AG04449 (cell line): ENCODE measurements at regions not wholly inside any gene's neighbourhood (a gene's known extent, or its start where the extent isn't known, plus 50 kb on each side); places are given as distances from the start of the nearest gene placed in this dataset.
A peak's percentile ranks its signal among the peaks of the same experiment; 100 is the strongest.
"Not testable (repeated sequence)": the region's sequence is repeated elsewhere in the genome, so short reads cannot be mapped to it uniquely, and the experiment has no call there.

ENCODE experiments used
- CTCF ChIA-PET: fragments of 350-600 bp; formaldehyde crosslinking; extraction: SDS; loops from one replicate; lab custom pipeline; 2021; ENCODE audit warnings: antibody characterized with exemption; lab: Yijun Ruan, JAX
- POLR2A ChIA-PET: fragments of 400-600, 350-600 bp; formaldehyde crosslinking; extraction: SDS; loops from one replicate; lab custom pipeline; 2020; ENCODE audit warnings: antibody characterized with exemption, inconsistent platforms; lab: Yijun Ruan, JAX
- DNase-seq: peaks from one replicate; pipeline ENCODE4 v3.0.0-alpha.2; 2010; ENCODE audit warnings: low read depth, low spot score
- H3K4me3 ChIP-seq: 2 replicates; pipeline ENCODE4 v1.5.1; 2011; ENCODE audit warnings: low read depth, mild to moderate bottlenecking, control low read depth, low read length

DNA sequence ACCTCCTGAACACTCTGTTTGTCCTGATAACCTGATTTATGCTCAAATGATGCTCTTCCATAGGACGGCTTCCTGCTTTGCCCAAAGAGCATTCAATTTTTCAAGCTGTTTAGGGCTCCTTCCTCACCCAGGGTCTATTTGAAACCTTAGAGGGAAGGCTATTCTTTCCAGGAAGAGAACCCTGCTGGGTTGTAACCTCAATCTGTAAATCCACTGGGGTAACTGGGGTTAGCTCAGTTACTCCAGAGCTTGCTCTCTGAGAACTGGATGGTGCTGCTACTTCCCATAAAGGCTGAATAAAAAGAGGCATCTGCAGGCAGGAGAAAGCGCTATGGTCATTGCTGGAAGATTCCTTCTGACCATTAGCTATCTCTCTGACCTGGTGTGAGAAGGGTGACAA lies 169.9 kb upstream of the ZNF322 start:
- H3K4me3 ChIP-seq, CTCF ChIA-PET, DNase-seq, POLR2A ChIA-PET: not testable (repeated sequence)

DNA sequence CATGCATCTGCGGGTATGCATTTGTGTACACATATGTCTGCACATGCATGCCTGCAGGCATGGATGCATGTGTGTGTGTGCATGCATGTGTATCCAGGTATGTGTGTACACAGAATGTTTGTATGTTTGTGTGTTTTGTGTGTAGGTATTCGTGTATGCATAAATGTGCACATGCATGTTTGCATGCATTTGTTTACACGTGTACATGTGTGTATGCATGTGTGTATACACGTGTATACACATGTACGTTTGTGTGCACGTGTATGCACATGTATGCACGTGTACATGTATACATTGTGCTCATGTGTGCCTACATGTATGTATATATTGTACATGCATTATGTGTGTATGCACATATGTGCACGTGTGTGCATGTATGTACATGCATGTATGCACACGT lies 171.4 kb upstream of the ZNF322 start:
- POLR2A ChIA-PET, CTCF ChIA-PET, H3K4me3 ChIP-seq, DNase-seq: not testable (repeated sequence)

DNA sequence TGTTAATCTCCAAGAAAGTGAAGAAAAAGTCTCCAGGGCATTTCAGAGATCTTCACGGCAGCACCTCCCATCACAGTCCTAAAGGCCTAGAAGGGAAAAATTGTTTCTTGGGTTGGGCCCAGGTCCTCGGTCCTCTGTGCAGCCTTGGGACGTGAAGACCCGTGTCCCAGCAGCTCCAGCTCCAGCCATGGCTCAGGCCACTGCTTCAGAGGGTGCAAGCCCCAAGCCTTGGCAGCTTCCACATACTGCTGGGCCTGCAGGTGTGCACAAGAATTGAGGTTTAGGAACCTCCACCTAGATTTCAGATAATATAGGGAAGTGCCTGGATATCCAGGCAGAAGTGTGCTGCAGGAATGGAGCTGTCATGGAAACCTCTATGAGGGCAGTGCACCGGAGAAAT lies 176.2 kb upstream of the ZNF322 start:
- CTCF ChIA-PET, POLR2A ChIA-PET, H3K4me3 ChIP-seq, DNase-seq: not testable (repeated sequence)

DNA sequence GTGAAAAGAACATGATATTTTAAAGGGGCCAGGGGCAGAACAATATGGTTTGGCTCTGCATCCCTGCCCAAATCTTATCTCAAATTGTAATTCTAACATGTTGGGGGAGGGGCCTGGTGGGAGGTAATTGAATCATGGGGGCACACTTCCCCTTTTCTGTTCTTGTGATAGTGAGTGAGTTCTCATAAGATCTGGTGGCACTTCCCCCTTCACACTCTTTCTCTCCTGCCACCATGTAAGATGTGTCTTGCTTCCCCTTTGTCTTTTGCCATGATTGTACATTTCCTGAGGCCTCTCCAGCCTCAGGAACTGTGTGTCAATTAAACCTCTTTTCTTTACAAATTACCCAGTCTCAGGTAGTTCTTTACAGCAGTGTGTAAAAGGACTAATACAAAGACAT lies 177.1 kb upstream of the ZNF322 start:
- POLR2A ChIA-PET, DNase-seq, H3K4me3 ChIP-seq, CTCF ChIA-PET: not testable (repeated sequence)

DNA sequence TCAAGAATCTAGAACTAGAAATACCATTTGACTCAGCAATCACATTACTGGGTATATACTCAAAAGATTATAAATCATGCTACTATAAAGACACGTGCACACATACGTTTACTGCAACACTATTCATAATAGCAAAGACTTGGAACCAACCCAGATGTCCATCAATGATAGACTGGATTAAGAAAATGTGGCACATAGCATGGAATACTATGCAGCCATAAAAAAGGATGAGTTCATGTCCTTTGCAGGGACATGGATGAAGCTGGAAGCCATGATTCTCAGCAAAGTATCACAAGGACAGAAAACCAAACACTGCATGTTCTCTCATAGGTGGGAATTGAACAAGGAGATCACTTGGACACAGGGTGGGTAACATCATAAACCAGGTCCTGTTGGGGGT lies 185.3 kb upstream of the ZNF322 start:
- DNase-seq, CTCF ChIA-PET, H3K4me3 ChIP-seq, POLR2A ChIA-PET: not testable (repeated sequence)

DNA sequence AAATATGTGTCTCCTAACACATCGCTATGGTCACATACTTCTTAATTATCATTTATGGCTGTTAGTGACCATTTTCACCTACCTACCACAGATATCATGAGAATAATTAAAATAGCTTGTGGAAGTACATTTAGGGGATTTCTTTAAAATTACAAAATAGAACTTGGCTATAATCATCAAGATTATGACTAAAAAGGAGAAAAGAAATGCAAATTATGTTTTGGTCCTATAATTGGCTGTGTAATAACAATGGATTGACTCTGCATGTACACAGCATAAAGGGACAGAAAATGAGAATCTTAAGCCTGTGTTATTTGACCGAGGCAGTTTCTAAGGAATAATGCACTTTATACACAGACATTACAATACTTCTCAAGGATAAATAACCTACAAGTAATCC lies 197.7 kb upstream of the ZNF322 start:
- POLR2A ChIA-PET, H3K4me3 ChIP-seq, DNase-seq, CTCF ChIA-PET: not testable (repeated sequence)

DNA sequence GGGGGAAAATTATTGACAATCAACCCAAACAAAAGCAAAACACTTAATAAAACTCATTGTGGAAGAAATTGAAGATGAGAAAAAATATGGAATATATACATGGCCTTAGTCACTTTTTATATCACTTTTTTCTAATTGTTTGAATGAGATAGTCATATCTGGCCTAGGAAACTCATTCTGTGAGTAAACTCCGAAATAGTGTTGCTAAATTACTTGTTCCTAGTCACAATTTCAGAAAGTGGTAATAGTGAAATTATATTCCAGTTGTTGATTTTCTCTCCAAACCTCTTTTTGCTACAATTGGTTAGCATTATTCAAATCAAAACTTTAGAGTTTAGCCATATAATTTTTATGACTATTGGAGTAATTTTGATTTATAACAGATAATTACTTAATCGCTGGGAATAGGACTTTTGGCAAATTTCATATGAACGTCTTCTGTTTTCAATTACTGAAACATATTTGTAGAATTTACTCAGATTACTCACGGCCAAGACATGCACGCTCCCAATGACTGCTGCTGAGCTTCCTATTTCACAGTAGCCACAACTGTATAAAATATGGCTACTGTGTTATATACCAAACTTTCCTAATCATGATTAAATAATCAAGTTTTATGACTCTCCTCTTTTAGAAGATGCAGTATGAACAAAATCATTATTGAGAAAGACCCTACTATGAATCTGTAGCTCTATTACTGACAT lies 199.7 kb upstream of the ZNF322 start:
- H3K4me3 ChIP-seq, CTCF ChIA-PET, POLR2A ChIA-PET, DNase-seq: not testable (repeated sequence)

DNA sequence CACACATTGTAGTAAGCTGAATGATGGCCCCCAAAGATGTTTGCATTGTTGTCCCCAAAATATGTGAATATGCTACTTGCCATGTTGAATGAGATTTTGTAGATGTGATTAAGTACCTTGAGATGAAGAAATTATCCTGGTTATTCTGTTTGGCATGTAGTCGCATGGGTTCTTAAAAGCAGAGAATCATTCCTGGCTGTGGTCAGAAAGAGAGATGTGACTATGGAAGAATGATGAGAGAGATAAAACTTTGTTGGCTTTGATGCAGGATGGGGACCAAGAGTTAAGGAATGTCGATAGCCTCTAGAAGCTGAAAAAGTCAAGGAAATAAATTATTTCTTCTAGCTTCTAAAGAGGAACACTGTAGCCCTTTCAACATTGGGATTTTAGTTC lies 200.2 kb upstream of the ZNF322 start:
- DNase-seq, CTCF ChIA-PET, H3K4me3 ChIP-seq, POLR2A ChIA-PET: not testable (repeated sequence)

DNA sequence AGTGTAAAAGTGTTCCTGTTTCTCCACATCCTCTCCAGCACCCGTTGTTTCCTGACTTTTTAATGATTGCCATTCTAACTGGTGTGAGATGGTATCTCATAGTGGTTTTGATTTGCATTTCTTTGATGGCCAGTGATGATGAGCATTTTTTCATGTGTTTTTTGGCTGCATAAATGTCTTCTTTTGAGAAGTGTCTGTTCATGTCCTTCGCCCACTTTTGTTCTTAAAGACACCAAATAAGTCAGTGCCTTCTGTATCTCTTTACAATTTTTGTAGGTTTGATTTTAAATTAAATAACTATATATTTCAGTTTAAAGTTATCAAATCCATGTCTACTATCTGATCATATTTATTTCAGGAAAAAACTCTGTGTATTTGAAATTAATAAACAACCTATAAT lies 202.4 kb upstream of the ZNF322 start:
- CTCF ChIA-PET, DNase-seq, POLR2A ChIA-PET, H3K4me3 ChIP-seq: not testable (repeated sequence)

DNA sequence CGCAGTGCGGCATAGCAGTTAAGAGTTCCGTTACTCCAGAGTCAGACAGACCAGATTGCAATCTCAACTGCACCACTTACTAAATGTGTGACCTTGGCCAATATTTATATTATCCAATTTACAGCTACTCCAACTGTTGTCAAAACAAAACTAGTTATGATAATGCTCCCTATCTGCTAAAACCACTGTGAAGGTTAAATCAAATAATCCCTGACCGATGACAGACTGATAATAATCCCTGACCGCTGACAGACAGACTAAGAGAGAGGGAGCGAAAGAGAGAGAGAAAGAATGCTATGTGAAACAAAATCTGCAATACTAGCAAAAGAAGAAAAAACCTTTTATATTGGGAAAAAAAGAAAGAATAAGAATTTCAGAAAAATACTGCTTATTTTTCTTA lies 204.1 kb upstream of the ZNF322 start:
- CTCF ChIA-PET, result not testable (repeated sequence)

DNA sequence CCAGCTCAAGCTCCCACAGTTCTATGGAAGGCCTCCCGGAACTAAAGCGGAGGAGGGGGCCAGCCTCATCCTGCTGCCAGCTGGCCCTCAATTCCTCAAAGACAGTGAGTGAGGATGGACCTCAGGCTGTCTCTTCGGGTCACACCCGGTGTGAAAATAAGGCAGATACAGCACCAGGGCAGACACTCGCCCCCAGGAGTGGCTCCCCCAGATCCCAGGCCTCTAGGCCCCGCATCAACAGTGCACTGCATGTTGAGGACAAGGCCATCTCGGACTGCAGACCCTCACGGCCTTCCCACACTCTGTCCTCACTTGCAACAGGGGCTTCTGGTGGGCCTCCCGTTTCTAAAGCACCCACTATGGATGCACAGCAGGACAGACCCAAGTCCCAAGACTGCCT lies 239.2 kb upstream of the ZNF322 start:
- DNase-seq, H3K4me3 ChIP-seq, CTCF ChIA-PET, POLR2A ChIA-PET: not testable (repeated sequence)

More for the DNA sequence above, 204.1 kb upstream of the ZNF322 start:
- DNase-seq, POLR2A ChIA-PET, H3K4me3 ChIP-seq: not testable (repeated sequence)

DNA sequence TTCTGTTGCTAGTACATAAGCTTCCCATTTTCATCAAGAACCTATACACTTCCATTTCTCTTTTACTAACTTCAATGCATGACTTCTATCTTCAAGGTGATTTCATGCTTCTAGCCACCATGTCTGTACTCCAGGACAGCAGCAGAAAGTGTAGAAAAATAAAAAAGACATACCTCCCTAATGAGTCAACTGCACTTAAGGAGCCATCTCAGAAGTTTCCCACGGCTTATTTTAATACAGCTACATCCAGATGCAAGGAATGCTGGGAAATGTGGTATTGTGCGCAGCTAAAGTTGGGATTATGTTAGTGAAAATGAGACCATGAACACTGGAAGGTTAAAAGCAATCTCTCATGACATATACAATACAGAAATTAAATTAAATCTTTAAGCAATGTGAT lies 264.7 kb upstream of the ZNF322 start:
- CTCF ChIA-PET, POLR2A ChIA-PET, H3K4me3 ChIP-seq: not testable (repeated sequence)
- DNase-seq, result peak; percentile 23

DNA sequence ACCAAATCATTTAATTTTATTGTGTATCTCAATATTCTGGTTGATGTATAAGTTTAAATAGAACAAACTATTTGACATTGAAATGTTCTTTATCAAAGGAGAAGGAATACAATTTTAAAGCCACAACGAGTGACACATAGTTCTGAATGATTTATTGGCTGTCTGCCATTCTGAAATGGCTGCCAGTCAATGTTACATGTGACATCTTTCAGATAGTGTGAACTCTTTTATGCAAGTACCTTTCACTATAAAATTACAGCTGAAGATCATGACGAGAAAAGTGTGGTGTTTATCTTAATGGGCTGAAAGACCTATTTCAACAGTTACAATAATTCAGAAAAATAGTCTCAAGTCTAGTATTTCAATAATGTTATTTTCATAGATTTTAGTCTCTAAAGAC lies 268.6 kb upstream of the ZNF322 start:
- POLR2A ChIA-PET, CTCF ChIA-PET, DNase-seq, H3K4me3 ChIP-seq: not testable (repeated sequence)

DNA sequence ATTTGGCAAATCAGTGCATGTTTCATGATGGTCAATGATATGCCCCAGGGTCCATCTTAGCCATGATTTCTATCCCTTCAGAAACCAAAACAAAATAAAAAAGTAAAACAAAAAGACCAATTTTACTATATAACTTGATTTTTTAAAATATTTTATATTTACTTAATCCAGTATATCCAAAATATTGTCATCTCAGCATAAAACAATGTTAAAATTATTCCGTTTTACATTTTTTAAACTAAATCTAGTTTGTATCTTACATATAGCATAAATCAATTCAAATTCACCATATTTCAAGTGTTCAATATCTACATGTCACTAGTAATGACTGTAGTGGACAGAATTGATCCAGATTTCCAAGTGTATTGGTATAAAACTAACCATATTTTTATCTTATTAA lies 277.7 kb upstream of the ZNF322 start:
- POLR2A ChIA-PET, DNase-seq, H3K4me3 ChIP-seq, CTCF ChIA-PET: not testable (repeated sequence)

DNA sequence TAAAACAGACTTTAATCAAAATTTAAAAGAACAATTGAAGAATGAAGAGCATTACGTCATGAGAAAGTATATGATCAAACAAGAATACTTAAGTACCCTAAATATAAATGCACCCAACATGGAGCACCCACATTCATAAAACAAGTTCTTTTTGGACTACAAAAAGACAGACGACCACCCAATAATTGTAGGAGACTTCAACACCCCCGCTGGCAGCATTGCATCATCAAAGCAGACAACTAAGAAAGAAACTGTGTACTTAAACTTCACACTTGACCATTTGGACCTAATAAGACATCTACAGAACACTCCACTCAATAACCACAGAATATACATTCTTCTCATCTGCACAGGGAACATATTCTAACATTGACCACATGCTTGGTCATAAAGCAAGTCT lies 291.7 kb upstream of the ZNF322 start:
- DNase-seq, CTCF ChIA-PET, POLR2A ChIA-PET, H3K4me3 ChIP-seq: not testable (repeated sequence)

DNA sequence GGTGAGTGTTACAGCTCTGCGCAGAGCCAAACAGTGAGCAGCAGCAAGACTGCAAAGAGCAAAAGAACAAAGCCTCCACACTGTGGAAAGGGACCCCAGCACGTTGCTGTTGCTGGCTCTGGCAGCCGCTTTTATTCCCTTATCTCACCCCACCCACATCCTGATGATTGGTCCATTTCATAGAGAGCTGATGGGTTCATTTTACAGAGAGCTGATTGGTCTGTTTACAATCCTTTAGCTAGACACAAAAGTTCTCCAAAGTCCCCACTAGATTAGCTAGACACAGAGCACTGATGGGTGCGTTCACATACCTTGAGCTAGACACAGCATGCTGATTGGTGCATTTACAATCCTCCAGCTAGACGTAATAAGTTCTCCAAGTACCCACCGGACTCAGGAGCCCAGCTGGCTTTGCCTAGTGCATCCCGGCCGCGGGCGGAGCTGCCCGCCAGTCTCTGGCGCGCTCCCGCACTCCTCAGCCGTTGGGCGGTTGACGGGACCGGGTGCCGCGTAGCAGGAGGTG lies 291.4 kb upstream of the PRSS16 start:
- CTCF ChIA-PET, DNase-seq, POLR2A ChIA-PET: not testable (repeated sequence)
- H3K4me3 ChIP-seq, result peak overlapping the region; percentile 55
